ENCODE measurements at regions not wholly inside any gene's neighbourhood (a gene's known extent, or its start where the extent isn't known, plus 50 kb on each side); places are given as distances from the start of the nearest gene placed in this dataset.

DNA sequence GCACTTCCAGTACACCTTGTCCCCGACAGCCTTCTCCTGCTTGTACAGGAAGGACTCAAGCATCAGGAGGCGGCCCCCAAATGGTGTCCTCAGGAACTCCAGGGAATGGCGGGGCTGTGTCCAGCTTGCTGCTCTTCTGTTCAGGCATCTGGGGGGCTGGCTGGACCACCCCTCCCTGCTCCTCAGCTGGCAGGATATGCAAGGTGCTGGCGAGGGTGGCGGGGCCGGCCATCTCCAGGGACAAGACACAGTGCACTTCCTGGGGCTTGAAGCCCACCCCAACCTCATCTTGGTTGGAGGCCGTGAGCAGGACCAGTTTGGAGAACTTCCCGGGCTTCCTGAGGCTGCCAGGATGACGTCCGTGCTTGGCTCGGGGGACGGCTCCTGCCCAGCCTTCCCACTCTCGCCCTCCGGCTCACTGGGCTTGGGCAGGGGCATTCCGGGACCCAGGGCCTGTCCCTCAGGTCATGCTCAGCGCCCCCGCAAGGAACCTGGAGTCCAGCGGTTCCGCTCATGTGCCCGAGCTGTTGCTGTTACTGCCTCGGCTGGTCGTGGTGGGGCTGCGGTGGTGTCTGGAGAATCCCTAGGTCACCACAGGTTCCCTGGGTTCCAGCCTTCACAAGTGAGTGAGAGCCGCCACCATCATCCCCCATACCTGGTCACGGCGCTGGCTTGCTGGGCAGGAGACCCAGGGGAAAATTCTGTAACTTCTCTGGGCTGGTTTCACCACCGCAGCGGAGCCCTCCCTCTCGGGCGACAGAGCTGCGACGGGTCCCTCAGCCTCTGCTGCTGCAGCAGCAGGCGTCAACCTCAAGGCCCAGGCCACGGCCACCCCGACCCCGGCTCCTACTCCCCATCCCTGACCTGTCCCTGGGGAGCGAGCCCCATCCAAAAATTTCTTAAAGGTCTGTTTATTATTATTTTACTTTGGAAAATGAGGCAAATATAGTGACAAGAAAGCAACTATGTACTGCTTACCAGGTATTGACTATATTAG lies 82.8 kb upstream of the FXR1 start:
- no peak for DNase-seq

DNA sequence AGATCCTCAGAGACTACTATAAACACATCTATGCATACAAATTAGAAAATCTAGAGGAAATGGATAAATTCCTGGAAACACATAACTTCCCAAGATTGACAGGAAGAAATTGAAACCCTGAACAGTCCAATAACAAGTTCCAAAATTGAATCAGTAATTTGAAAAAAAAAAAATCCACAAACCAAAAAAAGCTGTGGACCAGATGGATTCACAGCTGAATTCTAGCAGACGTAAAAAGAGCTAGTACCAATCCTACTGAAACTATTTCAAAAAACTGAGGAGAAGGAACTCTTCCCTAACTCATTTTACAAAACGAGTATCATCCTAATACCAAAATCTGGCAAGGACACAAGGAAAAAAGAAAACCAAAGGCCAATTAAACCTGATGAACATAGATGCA lies 77.0 kb upstream of the FXR1 start:
- DNase-seq, result no peak

DNA sequence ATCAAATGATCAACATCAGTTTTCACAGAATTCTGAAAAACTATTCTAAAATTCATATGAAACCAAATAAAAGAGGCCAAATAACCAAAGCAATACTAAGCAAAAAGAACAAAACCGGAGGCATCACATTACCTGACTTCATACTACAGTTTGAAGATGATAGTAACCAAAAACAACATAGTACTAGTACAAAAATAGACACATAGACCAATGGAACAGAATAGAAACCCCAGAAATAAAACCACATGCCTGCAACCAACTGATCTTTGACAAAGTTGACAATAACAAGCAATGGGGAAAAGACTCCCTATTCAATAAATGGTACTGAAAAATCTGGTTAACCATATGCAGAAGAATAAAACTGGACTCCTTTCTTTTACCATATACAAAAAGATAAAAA lies 75.7 kb upstream of the FXR1 start:
- DNase-seq, result no peak

DNA sequence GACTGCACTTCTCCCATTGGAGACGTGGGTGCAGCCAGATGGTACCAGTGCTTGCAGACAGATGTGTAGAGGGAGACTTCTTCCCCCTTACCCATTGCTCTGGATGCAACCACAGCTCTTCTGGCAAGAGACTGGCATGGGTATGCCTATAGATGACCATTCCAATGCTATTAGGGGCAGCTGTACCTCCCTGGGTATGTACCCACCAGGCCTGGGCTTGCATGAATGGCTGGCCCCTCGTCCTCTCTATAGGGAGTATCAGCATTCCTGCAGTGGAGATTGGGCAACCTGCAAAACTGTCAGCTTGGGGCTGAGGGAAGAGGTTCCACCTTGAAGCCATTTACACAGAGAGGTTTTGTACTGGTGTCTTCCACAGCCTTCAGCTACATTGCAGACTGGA lies 57.6 kb upstream of the FXR1 start:
- no peak for DNase-seq

DNA sequence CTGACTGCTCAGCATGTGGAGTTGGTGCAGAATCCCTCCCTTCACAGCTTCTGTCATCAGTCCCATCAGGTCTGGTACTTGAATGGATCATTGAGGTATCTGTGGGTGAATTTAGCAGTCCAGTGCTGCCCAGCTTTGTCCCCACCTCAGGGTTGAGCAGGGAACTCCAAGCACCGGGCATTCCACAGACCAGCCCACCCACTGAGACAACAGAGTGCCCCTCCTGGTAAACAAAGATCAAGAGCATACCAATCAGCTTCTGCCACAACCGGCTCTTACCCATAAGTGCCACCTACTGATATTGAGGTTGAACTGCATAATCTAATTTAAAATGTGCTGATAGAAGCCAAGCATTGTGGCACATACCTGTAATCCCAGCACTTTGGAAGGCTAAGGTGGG lies 57.1 kb upstream of the FXR1 start:
- no peak for DNase-seq

DNA sequence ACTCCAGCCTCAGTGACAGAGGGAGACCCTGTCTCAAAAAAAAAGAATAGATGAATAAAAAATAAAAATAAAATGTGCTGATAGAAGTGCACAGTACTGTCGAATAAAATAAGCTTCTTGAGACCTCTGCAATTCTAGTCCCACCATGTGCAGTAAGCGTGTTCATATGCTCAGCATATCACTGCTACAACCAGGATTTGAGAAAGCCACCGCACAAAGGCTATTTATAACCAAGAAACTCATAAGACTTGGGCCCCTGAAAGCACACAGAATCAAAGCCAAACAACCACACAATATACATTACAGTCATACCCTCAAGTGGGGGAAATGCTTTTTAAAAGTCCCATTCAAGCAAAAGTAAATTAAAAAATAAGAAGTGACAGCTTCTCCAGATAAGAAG lies 56.5 kb upstream of the FXR1 start:
- no peak for DNase-seq

DNA sequence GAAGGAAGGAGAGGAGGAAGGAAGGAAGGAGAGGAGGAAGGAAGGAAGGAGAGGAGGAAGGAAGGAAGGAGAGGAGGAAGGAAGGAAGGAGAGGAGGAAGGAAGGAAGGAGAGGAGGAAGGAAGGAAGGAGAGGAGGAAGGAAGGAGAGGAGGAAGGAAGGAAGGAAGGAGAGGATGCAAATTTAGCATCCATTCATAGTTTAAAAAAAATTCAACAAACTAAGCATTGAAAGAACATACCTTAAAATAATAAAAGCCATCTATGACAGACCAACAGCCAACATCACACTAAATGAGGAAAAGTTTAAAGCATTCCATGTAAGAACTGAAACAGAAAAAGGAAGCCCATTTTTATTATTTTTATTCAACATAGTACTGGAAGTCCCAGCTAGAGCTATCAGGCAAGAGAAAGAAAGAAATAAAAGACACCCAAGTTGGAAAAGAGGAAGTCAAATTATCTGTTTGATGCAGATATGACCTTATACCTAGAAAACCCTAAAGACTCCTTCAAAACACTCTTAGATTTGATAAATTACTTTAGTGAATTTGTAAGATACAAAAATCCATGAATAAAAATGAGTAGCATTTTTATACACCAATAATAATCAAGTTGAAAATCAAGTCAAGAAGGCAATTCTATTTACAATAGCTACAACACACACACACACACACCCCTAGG lies 52.2 kb upstream of the FXR1 start:
- no peak for DNase-seq
